ENCODE measurements at regions not wholly inside any gene's neighbourhood (a gene's known extent, or its start where the extent isn't known, plus 50 kb on each side); places are given as distances from the start of the nearest gene placed in this dataset.

- DNase-seq (ENCODE audit: low spot score): no peak
- H3K36me3 ChIP-seq (ENCODE audit: control insufficient read depth in 4 of 4, insufficient read depth in 3 of 4, low read depth in 1 of 4, low read length in 3 of 4): no peaks in the 10 kb centered on the region
Measured at GRCh38 chr5:159610966-159611579, 280.8 kb upstream of the IL12B start.

GRCh38 chr5:159616952-159617351 lies 286.7 kb upstream of the IL12B start:
- no peak overlapping the region for H3K27ac ChIP-seq (ENCODE audit: low read depth in 1 of 2, low read length in 2 of 2)

More at GRCh38 chr5:159610966-159611579, 280.8 kb upstream of the IL12B start:
- peaks cover 0 to 3% (median 0%) of the 10 kb centered on the region in 4 donors for H3K27me3 ChIP-seq (ENCODE audit: control insufficient read depth in 4 of 4, insufficient read depth in 4 of 4, low read length in 3 of 4)
- no peaks in the 10 kb centered on the region for H3K9me3 ChIP-seq (ENCODE audit: control insufficient read depth in 4 of 4, low read length in 3 of 4)
- H3K9ac ChIP-seq (ENCODE audit: low read depth in 1 of 2, low read length in 2 of 2): no peak overlapping the region
- WGBS: 83% methylated on average over 2 of the region's 2 CpGs
- no peak overlapping the region for H3K27ac ChIP-seq (ENCODE audit: low read depth in 1 of 2, low read length in 2 of 2)
- H3K4me3 ChIP-seq (ENCODE audit: low read depth in 1 of 3, low read length in 3 of 3): no peak overlapping the region
- TF ChIP-seq RXRA (IDR thresholded peaks at IDR 0.05) (no peak), RAD21 (IDR thresholded peaks at IDR 0.05) (no peak), SP1 (IDR thresholded peaks at IDR 0.05) (no peak), FOXA2 (IDR thresholded peaks at IDR 0.05) (no peak), FOXA1 (IDR thresholded peaks at IDR 0.05) (no peak), TAF1 (conservative IDR thresholded peaks at IDR 0.05) (no peak), YY1 (IDR thresholded peaks at IDR 0.05) (no peak), HNF4A (conservative IDR thresholded peaks at IDR 0.05) (no peak), JUND (IDR thresholded peaks at IDR 0.05) (no peak)
- H3K4me1 ChIP-seq (ENCODE audit: control insufficient read depth in 4 of 4, insufficient read depth in 4 of 4, low read length in 3 of 4): no peaks in the 10 kb centered on the region

More at GRCh38 chr5:159616952-159617351, 286.7 kb upstream of the IL12B start:
- TF ChIP-seq EGR1 (IDR thresholded peaks at IDR 0.05; ENCODE audit: low read depth in 2 of 2) (no peak), SP1 (IDR thresholded peaks at IDR 0.05) (no peak), ATF3 (IDR thresholded peaks at IDR 0.05) (no peak), GABPA (IDR thresholded peaks at IDR 0.05 in 1 of 2, conservative IDR thresholded peaks at IDR 0.05 in 1 of 2) (no peak), TAF1 (conservative IDR thresholded peaks at IDR 0.05) (no peak), YY1 (IDR thresholded peaks at IDR 0.05) (no peak), FOXA1 (IDR thresholded peaks at IDR 0.05) (no peak), CTCF (IDR thresholded peaks at IDR 0.05; ENCODE audit: low read depth, low read length, missing input control) (no peak), REST (IDR thresholded peaks at IDR 0.05) (no peak), RAD21 (IDR thresholded peaks at IDR 0.05) (no peak), ZBTB33 (IDR thresholded peaks at IDR 0.05) (no peak), MAX (IDR thresholded peaks at IDR 0.05) (no peak), HNF4A (conservative IDR thresholded peaks at IDR 0.05) (no peak), RXRA (IDR thresholded peaks at IDR 0.05) (no peak), FOXA2 (IDR thresholded peaks at IDR 0.05) (no peak), JUND (IDR thresholded peaks at IDR 0.05) (no peak), HNF4G (IDR thresholded peaks at IDR 0.05) (no peak), NR2F2 (IDR thresholded peaks at IDR 0.05) (no peak)
- no peaks in the 10 kb centered on the region for H3K4me1 ChIP-seq (ENCODE audit: control insufficient read depth in 4 of 4, insufficient read depth in 4 of 4, low read length in 3 of 4)
- H3K9ac ChIP-seq (ENCODE audit: low read depth in 1 of 2, low read length in 2 of 2): no peak overlapping the region
- no peak for DNase-seq (ENCODE audit: low spot score)
- no peaks in the 10 kb centered on the region for H3K9me3 ChIP-seq (ENCODE audit: control insufficient read depth in 4 of 4, low read length in 3 of 4)
- H3K36me3 ChIP-seq (ENCODE audit: control insufficient read depth in 4 of 4, insufficient read depth in 3 of 4, low read depth in 1 of 4, low read length in 3 of 4): no peaks in the 10 kb centered on the region
- H3K27me3 ChIP-seq (ENCODE audit: control insufficient read depth in 4 of 4, insufficient read depth in 4 of 4, low read length in 3 of 4): no peaks in the 10 kb centered on the region
- no peak overlapping the region for H3K4me3 ChIP-seq (ENCODE audit: low read depth in 1 of 3, low read length in 3 of 3)
- WGBS: 42% methylated on average over 2 of the region's 2 CpGs
